ENCODE measurements at regions not wholly inside any gene's neighbourhood (a gene's known extent, or its start where the extent isn't known, plus 50 kb on each side); places are given as distances from the start of the nearest gene placed in this dataset.

- Histone ChIP-seq H3K27me3 (ENCODE audit: insufficient read depth) (no peaks in the 10 kb centered on the region), H3K4me2 (no peak overlapping the region), H4K20me1 (replicated peaks; ENCODE audit: insufficient read depth) (no peaks in the 10 kb centered on the region), H3K36me3 (ENCODE audit: insufficient read depth) (no peaks in the 10 kb centered on the region), H3K4me1 (ENCODE audit: insufficient read depth) (no peaks in the 10 kb centered on the region), H3K79me2 (replicated peaks; ENCODE audit: insufficient read depth) (no peaks in the 10 kb centered on the region), H3K27ac (ENCODE audit: low read depth) (no peak overlapping the region), H2AFZ (no peak overlapping the region), H3F3A (replicated peaks; ENCODE audit: low read depth) (no peaks in the 10 kb centered on the region), H3K9me2 (ENCODE audit: insufficient read depth) (no peaks in the 10 kb centered on the region), H3K4me3 (no peak overlapping the region)
- peaks cover 32% of the 10 kb centered on the region for H3K4me1 Mint-ChIP-seq
- no peaks in the 10 kb centered on the region for H3K36me3 Mint-ChIP-seq (ENCODE audit: low read depth)
- H3K9me3 Mint-ChIP-seq: no peaks in the 10 kb centered on the region
- TF ChIP-seq REST (IDR thresholded peaks at IDR 0.05; ENCODE audit: unreplicated experiment) (no peak), EZH2 (IDR thresholded peaks at IDR 0.05; ENCODE audit: low read depth, unreplicated experiment) (no peak), EZH2phosphoT487 (IDR thresholded peaks at IDR 0.05; ENCODE audit: unreplicated experiment) (no peak), NANOG (IDR thresholded peaks at IDR 0.05; ENCODE audit: borderline replicate concordance) (no peak), ZNF114 (CRISPR knock-in tag; IDR thresholded peaks at IDR 0.05) (no peak), STAT1 (IDR thresholded peaks at IDR 0.05; ENCODE audit: unreplicated experiment) (no peak), JUNB (IDR thresholded peaks at IDR 0.05; ENCODE audit: unreplicated experiment) (no peak), POLR2AphosphoS5 (IDR thresholded peaks at IDR 0.05; ENCODE audit: low read depth) (no peak), ZNF331 (CRISPR knock-in tag; IDR thresholded peaks at IDR 0.05; ENCODE audit: low read depth) (no peak), ZNF462 (CRISPR knock-in tag; IDR thresholded peaks at IDR 0.05) (no peak), CTCF (conservative IDR thresholded peaks at IDR 0.05; ENCODE audit: low read depth in 2 of 2) (no peak), CREB1 (CRISPR knock-in tag; IDR thresholded peaks at IDR 0.05; ENCODE audit: low read depth) (no peak), ETS1 (IDR thresholded peaks at IDR 0.05) (no peak)
- H3K27me3 Mint-ChIP-seq (ENCODE audit: insufficient read depth, low read depth, poor library complexity): peaks cover 3% of the 10 kb centered on the region
- DNase-seq (ENCODE audit: low spot score) (no peak), ATAC-seq (no peak)
- no peak overlapping the region; the same call in 1 of the 2 replicates for H3K27ac Mint-ChIP-seq
- no peak overlapping the region for H3K4me3 Mint-ChIP-seq
Observed at GRCh38 chr3:168625477-168625876, 529.8 kb upstream of the GOLIM4 start.

All from GM23338 (cell line).